Sigmoid colon (tissue), 6 donors: ENCODE measurements at regions not wholly inside any gene's neighbourhood (a gene's known extent, or its start where the extent isn't known, plus 50 kb on each side); places are given as distances from the start of the nearest gene placed in this dataset.

ENCODE experiments used
- DNase-seq: peaks from one replicate; pipeline ENCODE4 v3.0.0-alpha.2; 2019
- H3K27ac ChIP-seq, 4 donors: fragments of 200-600 bp; sonication (generic); one replicate each; pipeline ENCODE4 v1.5.1; 2016 to 2019; ENCODE audit warnings: mild to moderate bottlenecking in 1 of 4
- H3K27me3 ChIP-seq, 3 donors: fragments of 200-600 bp; sonication (generic); one replicate each; pipeline ENCODE4 v1.5.1; 2019; ENCODE audit warnings: mild to moderate bottlenecking in 1 of 3
- H3K36me3 ChIP-seq, 4 donors: fragments of 200-600 bp; sonication (generic); one replicate each; pipeline ENCODE4 v1.5.1; 2016 to 2019
- H3K4me1 ChIP-seq, 4 donors: fragments of 200-600 bp; sonication (generic); one replicate each; pipeline ENCODE4 v1.5.1; 2017 to 2019
- H3K4me3 ChIP-seq, 4 donors: fragments of 200-600 bp; sonication (generic); one replicate each; pipeline ENCODE4 v1.5.1; 2017 to 2019; ENCODE audit warnings: mild to moderate bottlenecking in 2 of 4, moderate library complexity in 1 of 4
- H3K9me3 ChIP-seq, 4 donors: fragments of 200-600 bp in 3 of 4; sonication (generic) in 3 of 4; one replicate each; pipeline versions ENCODE4 v1.5.1 to v1.6.1; 2013 to 2019
- CTCF ChIP-seq, 4 experiments: fragments of 450-650 bp in 3 of 4; fragments of 200-600 bp in 1 of 4; IDR thresholded peaks; one replicate each; pipeline ENCODE4 v1.5.1; 2016 to 2019; ENCODE audit warnings: antibody characterized with exemption in 4 of 4, mild to moderate bottlenecking in 3 of 4, moderate library complexity in 2 of 4
- EP300 ChIP-seq, 4 donors: sonication (generic); formaldehyde crosslinking; IDR thresholded peaks; one replicate each; pipeline ENCODE4 v1.6.1; 2017; ENCODE audit warnings: antibody characterized with exemption in 4 of 4
- POLR2A ChIP-seq, 2 donors: fragments of 450-650 bp; IDR thresholded peaks; one replicate each; pipeline ENCODE4 v1.6.1; 2016; ENCODE audit warnings: antibody characterized with exemption in 2 of 2, mild to moderate bottlenecking in 2 of 2, moderate library complexity in 2 of 2
- POLR2AphosphoS5 ChIP-seq, 4 donors: sonication (generic); formaldehyde crosslinking; IDR thresholded peaks; one replicate each; pipeline ENCODE4 v1.6.1; 2017; ENCODE audit warnings: antibody characterized with exemption in 4 of 4
- WGBS, 2 donors: extraction: QIAGEN DNeasy Blood & Tissue Kit; methylation state at CpG; one replicate each; pipeline ENCODE4 v1.1.7; 2013; 5-methylcytosine and 5-hydroxymethylcytosine counted together
- intact Hi-C: fragments of 100-400 bp; cut with DNase I; formaldehyde crosslinking; loops from one replicate; pipeline ENCODE4 v1.15.1; 2023
- donor health status: healthy with polysubstance abuse.
- donor health status: healthy.

- Histone ChIP-seq H3K27me3 (peaks cover 0 to 32% (median 11%) of the 10 kb centered on the region in 3 donors), H3K9me3 (no peaks in the 10 kb centered on the region), H3K36me3 (no peaks in the 10 kb centered on the region), H3K4me1 (no peaks in the 10 kb centered on the region), H3K4me3 (no peak overlapping the region), H3K27ac (no peak overlapping the region)
- 86 to 91% methylated on average over 8 of the region's 8 CpGs for WGBS, 2 donors
- no peak for DNase-seq
- intact Hi-C loops, result no loop called here
- no peak for TF ChIP-seq EP300 (IDR thresholded peaks at IDR 0.05)
- no peak for TF ChIP-seq POLR2AphosphoS5 (IDR thresholded peaks at IDR 0.05)
- no peak for TF ChIP-seq CTCF (IDR thresholded peaks at IDR 0.05)
- TF ChIP-seq POLR2A (IDR thresholded peaks at IDR 0.05), result no peak
These were observed 153.2 kb upstream of the C1orf174 start for GRCh38 chr1:4053160-4053748.

GRCh38 chr1:4053774-4054173 is 153.7 kb upstream of the C1orf174 start:
- H3K27me3 ChIP-seq, result peaks cover 0 to 28% (median 11%) of the 10 kb centered on the region in 3 donors
- no peak overlapping the region for H3K27ac ChIP-seq
- 79 to 82% methylated on average over 5 of the region's 5 CpGs for WGBS, 2 donors
- no peaks in the 10 kb centered on the region for H3K9me3 ChIP-seq
- intact Hi-C loops, result no loop called here
- H3K4me1 ChIP-seq, result no peaks in the 10 kb centered on the region
- TF ChIP-seq POLR2AphosphoS5 (IDR thresholded peaks at IDR 0.05), result no peak
- no peak for TF ChIP-seq POLR2A (IDR thresholded peaks at IDR 0.05)
- no peak for TF ChIP-seq CTCF (IDR thresholded peaks at IDR 0.05)
- TF ChIP-seq EP300 (IDR thresholded peaks at IDR 0.05), result no peak
- DNase-seq, result no peak
- no peak overlapping the region for H3K4me3 ChIP-seq
- H3K36me3 ChIP-seq, result no peaks in the 10 kb centered on the region

GRCh38 chr1:4055294-4055967 is 155.4 kb upstream of the C1orf174 start:
- 78 to 83% methylated on average over 16 of the region's 16 CpGs for WGBS, 2 donors
- no peaks in the 10 kb centered on the region for H3K36me3 ChIP-seq

GRCh38 chr1:4056422-4056821 is 156.3 kb upstream of the C1orf174 start:
- intact Hi-C loops, result no loop called here
- H3K36me3 ChIP-seq, result no peaks in the 10 kb centered on the region
- no peak overlapping the region for H3K27ac ChIP-seq
- TF ChIP-seq POLR2AphosphoS5 (IDR thresholded peaks at IDR 0.05), result no peak
- no peak for TF ChIP-seq CTCF (IDR thresholded peaks at IDR 0.05)
- H3K9me3 ChIP-seq, result no peaks in the 10 kb centered on the region
- peaks cover 0 to 20% (median 11%) of the 10 kb centered on the region in 3 donors for H3K27me3 ChIP-seq
- no peak for DNase-seq
- H3K4me1 ChIP-seq, result no peaks in the 10 kb centered on the region
- H3K4me3 ChIP-seq, result no peak overlapping the region
- WGBS, 2 donors, result 89 to 90% methylated on average over 9 of the region's 9 CpGs

More at GRCh38 chr1:4055294-4055967, 155.4 kb upstream of the C1orf174 start:
- no peaks in the 10 kb centered on the region for H3K4me1 ChIP-seq
- H3K4me3 ChIP-seq, result no peak overlapping the region
- intact Hi-C loops, result no loop called here
- no peak overlapping the region for H3K27ac ChIP-seq
- no peaks in the 10 kb centered on the region for H3K9me3 ChIP-seq
- no peak for DNase-seq
- peaks cover 0 to 20% (median 11%) of the 10 kb centered on the region in 3 donors for H3K27me3 ChIP-seq
- TF ChIP-seq POLR2A (IDR thresholded peaks at IDR 0.05) (no peak), CTCF (IDR thresholded peaks at IDR 0.05) (no peak), EP300 (IDR thresholded peaks at IDR 0.05) (no peak), POLR2AphosphoS5 (IDR thresholded peaks at IDR 0.05) (no peak)
